ENCODE measurements at regions not wholly inside any gene's neighbourhood (a gene's known extent, or its start where the extent isn't known, plus 50 kb on each side); places are given as distances from the start of the nearest gene placed in this dataset.

DNA sequence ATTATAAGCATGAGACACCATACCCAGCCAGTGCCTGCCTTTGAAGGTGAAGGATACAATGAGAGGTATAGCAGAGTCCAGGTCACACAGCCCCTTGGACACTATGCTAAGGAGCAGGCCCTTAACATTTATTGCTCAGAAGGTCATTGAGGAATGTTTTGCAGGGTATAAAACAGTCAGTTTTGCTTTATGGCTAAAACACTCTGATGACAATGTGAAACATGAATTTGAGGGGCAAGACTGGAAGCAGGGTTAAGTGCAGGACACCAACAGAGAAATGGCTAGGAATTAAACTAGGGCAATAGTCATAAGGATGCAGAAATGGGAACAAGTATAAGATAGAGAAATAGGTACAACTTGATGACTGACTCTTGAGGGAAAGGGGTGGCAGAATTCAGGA is 141.1 kb downstream of the METTL4 start:
- TF ChIP-seq, protein P1, sequence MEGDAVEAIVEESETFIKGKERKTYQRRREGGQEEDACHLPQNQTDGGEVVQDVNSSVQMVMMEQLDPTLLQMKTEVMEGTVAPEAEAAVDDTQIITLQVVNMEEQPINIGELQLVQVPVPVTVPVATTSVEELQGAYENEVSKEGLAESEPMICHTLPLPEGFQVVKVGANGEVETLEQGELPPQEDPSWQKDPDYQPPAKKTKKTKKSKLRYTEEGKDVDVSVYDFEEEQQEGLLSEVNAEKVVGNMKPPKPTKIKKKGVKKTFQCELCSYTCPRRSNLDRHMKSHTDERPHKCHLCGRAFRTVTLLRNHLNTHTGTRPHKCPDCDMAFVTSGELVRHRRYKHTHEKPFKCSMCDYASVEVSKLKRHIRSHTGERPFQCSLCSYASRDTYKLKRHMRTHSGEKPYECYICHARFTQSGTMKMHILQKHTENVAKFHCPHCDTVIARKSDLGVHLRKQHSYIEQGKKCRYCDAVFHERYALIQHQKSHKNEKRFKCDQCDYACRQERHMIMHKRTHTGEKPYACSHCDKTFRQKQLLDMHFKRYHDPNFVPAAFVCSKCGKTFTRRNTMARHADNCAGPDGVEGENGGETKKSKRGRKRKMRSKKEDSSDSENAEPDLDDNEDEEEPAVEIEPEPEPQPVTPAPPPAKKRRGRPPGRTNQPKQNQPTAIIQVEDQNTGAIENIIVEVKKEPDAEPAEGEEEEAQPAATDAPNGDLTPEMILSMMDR (IDR thresholded peaks at IDR 0.05; ENCODE audit: low read depth, low read length) = no peak
- no peak for TF ChIP-seq EZH2phosphoT487 (IDR thresholded peaks at IDR 0.05; ENCODE audit: low read depth)

Measured in OCI-LY3 (cell line).